HUES64 (cell line): ENCODE measurements at regions not wholly inside any gene's neighbourhood (a gene's known extent, or its start where the extent isn't known, plus 50 kb on each side); places are given as distances from the start of the nearest gene placed in this dataset.

Experiments
- H3K27ac ChIP-seq: 2 replicates; pipeline ENCODE4 v1.7.0; 2013; ENCODE audit warnings: low read depth, low read length, inconsistent platforms
- H3K27me3 ChIP-seq: 2 replicates; pipeline ENCODE4 v1.6.1; 2013; ENCODE audit warnings: mild to moderate bottlenecking, low read length; ENCODE audit not compliant: insufficient read depth
- H3K36me3 ChIP-seq: 2 replicates; pipeline ENCODE4 v1.6.1; 2013; ENCODE audit warnings: mild to moderate bottlenecking, low read length; ENCODE audit not compliant: insufficient read depth
- H3K4me1 ChIP-seq: 2 replicates; pipeline ENCODE4 v1.6.1; 2013; ENCODE audit warnings: mild to moderate bottlenecking, low read length, moderate library complexity; ENCODE audit not compliant: insufficient read depth
- H3K4me3 ChIP-seq: 2 replicates; pipeline ENCODE4 v1.5.1; 2013; ENCODE audit warnings: mild to moderate bottlenecking, low read length, moderate library complexity
- H3K9ac ChIP-seq: 2 replicates; pipeline ENCODE4 v1.6.1; 2013; ENCODE audit warnings: mild to moderate bottlenecking, low read depth, low read length
- H3K9me3 ChIP-seq: 2 replicates; pipeline ENCODE4 v1.6.1; 2013; ENCODE audit warnings: low read depth, low read length; ENCODE audit not compliant: insufficient read depth
- WGBS: fragments of 150-250, 120-280 bp; methylation state at CpG from one replicate; pipeline ENCODE4 v1.1.7; 2013; ENCODE audit warnings: missing lambda C conversion rate; 5-methylcytosine and 5-hydroxymethylcytosine counted together

DNA sequence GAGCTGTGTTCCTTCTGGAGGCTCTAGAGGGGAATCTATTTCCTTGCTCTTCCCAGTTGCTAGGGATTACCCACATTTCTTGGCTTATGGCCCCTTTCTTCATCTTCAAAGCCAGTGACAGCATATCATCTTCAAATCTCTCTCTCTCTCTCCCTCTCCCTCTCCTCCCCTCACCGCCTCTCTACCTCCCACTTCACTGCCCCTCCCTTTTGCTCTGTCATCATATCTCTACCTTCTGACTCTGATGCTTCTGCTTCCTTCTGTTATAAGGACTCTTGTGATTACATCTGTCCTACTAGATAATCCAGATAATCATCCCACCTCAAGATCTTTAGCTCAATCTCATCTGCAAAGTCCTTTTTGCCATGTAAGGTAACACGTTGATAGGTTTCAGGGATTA, 93.1 kb upstream of the TEX13D start:
- Histone ChIP-seq H3K27me3 (peaks cover 4% of the 10 kb centered on the region), H3K9me3 (no peaks in the 10 kb centered on the region), H3K27ac (no peak overlapping the region), H3K4me3 (no peak overlapping the region), H3K9ac (no peak overlapping the region), H3K4me1 (no peaks in the 10 kb centered on the region), H3K36me3 (no peaks in the 10 kb centered on the region)
- 76% methylated on average over 1 of the region's 2 CpGs for WGBS

DNA sequence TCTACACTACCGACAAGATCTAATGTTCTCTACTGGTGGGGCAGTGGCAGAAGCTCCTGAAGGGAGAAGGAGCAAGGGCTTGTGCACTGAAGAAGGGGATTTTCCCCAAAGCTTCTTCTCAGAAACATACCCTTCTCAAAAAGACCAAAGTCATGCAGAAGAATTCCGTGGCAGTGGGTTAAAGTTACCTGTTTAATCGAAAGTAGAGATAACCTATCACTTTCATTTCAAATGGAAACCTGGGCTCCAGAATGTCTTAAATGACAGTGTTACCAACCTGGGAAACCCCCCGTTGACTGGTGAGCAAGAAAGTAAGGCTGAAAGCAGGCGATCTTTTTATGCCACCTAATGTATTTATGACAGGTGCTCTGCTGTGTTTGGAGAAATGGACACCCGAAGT, 92.5 kb upstream of the TEX13D start:
- Histone ChIP-seq H3K9ac (no peak overlapping the region), H3K27ac (no peak overlapping the region), H3K4me1 (no peaks in the 10 kb centered on the region), H3K27me3 (peaks cover 3% of the 10 kb centered on the region; the same call in 1 of the 2 replicates), H3K4me3 (no peak overlapping the region), H3K9me3 (no peaks in the 10 kb centered on the region), H3K36me3 (no peaks in the 10 kb centered on the region)
- WGBS: 85% methylated on average over 3 of the region's 6 CpGs

DNA sequence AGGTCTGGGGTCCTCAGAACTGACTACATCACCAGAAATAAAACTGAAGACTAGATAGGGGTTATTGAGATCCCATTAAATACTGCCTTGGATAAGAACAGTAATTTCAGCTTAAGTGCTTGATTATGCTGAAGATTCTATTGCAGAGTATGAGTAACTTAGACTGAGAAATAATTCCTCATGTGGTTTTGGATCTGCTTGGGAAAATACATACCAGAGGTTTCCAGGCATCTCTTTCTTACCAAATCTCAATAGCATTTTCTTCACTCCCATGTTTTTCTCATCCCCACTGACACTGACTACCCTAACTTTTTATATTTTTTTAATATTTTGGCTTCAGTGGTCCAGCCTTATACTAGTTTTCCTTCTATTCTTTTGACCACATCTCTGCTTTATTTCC, 92.0 kb upstream of the TEX13D start:
- Histone ChIP-seq H3K27me3 (peaks cover 3% of the 10 kb centered on the region; the same call in 1 of the 2 replicates), H3K27ac (no peak overlapping the region)

DNA sequence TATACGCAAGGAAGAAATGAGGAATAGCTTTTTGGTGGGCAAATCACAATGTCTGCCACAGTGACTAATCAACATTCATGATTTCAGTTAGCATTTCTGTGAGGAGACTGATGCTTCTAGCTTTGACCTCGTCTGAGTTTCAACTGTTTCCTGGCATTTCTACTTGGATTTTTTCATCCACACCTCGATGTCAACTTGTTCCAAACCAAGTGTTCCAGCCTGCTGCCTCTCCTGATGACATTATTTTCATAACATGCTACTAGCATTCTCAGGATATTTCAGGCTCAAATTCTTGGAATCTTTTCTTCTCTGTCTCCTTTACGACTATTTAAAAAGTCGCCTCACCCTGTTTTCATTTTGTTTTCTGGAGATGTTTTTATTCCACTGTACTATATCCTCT, 90.3 kb upstream of the TEX13D start:
- Histone ChIP-seq H3K4me1 (no peaks in the 10 kb centered on the region), H3K27me3 (peaks cover 3% of the 10 kb centered on the region; the same call in 1 of the 2 replicates), H3K27ac (no peak overlapping the region), H3K4me3 (no peak overlapping the region), H3K36me3 (no peaks in the 10 kb centered on the region), H3K9me3 (no peaks in the 10 kb centered on the region), H3K9ac (no peak overlapping the region)
- 95% methylated on average over 4 of the region's 5 CpGs for WGBS

More for the DNA sequence above, 92.0 kb upstream of the TEX13D start:
- Histone ChIP-seq H3K4me3 (no peak overlapping the region), H3K36me3 (no peaks in the 10 kb centered on the region), H3K9ac (no peak overlapping the region), H3K4me1 (no peaks in the 10 kb centered on the region), H3K9me3 (no peaks in the 10 kb centered on the region)

- no peak overlapping the region for H3K9ac ChIP-seq
- no peaks in the 10 kb centered on the region for H3K4me1 ChIP-seq
- H3K9me3 ChIP-seq: no peaks in the 10 kb centered on the region
- H3K27me3 ChIP-seq: no peaks in the 10 kb centered on the region
- H3K4me3 ChIP-seq: no peak overlapping the region
- no peak overlapping the region for H3K27ac ChIP-seq
- no peaks in the 10 kb centered on the region for H3K36me3 ChIP-seq
- WGBS: 100% methylated on average over 1 of the region's 1 CpG
Observed at GRCh38 chrX:124249345-124249744, 83.1 kb upstream of the TEX13D start.

DNA sequence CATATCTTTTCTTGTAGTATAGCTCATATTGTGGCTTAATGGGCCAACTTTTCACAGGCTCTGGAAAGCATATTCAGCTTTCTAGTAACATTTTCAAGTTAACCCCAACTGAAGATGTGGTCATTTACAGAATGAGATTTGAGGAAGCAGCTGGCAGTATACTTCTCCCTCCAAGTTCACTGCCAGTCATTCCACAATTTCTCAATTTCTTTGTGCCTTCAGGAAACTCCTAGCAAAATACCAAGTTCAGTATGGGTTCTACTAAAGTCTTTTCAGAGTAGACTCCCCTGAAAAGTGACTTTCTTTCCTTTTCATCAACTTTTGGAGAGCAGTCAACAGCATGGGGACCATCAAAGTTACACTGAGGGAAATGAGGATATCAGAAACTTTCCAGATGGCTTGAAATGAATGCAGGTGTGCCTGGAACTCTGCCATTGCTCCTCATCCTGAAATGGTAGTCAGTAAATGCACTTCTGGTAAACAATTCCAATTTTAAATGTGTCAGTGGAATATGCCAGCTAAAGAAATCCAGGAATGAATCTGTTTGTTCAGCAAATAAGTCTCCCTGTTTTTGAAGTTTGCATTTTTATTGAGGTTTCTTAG, 81.5 kb upstream of the TEX13D start:
- no peaks in the 10 kb centered on the region for H3K4me1 ChIP-seq
- H3K9me3 ChIP-seq: no peaks in the 10 kb centered on the region
- no peak overlapping the region for H3K4me3 ChIP-seq
- no peak overlapping the region for H3K27ac ChIP-seq
- H3K36me3 ChIP-seq: no peaks in the 10 kb centered on the region
- H3K9ac ChIP-seq: no peak overlapping the region
- no peaks in the 10 kb centered on the region for H3K27me3 ChIP-seq

DNA sequence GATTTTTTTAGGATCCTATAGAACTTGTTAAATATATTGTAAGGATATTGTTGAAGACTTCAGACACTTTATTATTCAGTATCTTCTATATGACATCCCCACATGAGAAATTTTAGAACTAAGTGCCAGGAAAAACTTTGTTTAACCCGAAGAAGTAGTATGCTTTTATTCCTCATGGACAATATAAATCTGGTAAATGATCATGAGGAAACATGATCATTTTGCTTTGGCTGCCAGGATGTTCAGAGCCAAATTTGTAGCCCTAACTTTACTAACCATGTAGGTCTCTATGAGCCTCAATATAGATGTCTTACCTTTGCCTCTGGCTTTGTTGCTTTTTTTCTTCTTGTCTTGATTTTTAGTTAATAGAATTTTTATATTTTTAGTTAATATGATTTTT, 77.8 kb upstream of the TEX13D start:
- no peak overlapping the region for H3K4me3 ChIP-seq
- H3K9ac ChIP-seq: no peak overlapping the region

GRCh38 chrX:124256216-124256615, 76.2 kb upstream of the TEX13D start:
- H3K36me3 ChIP-seq: no peaks in the 10 kb centered on the region
- 95% methylated on average over 2 of the region's 2 CpGs for WGBS

More for the DNA sequence above, 77.8 kb upstream of the TEX13D start:
- H3K36me3 ChIP-seq: no peaks in the 10 kb centered on the region
- no peaks in the 10 kb centered on the region for H3K27me3 ChIP-seq
- no peaks in the 10 kb centered on the region for H3K4me1 ChIP-seq
- H3K27ac ChIP-seq: no peak overlapping the region
- no peaks in the 10 kb centered on the region for H3K9me3 ChIP-seq
- 80% methylated on average over 1 of the region's 1 CpG for WGBS

GRCh38 chrX:124256629-124257380, 75.7 kb upstream of the TEX13D start:
- no peaks in the 10 kb centered on the region for H3K27me3 ChIP-seq
- WGBS: 92% methylated on average over 3 of the region's 3 CpGs
- no peak overlapping the region for H3K27ac ChIP-seq
- H3K4me3 ChIP-seq: no peak overlapping the region
- no peaks in the 10 kb centered on the region for H3K4me1 ChIP-seq
- H3K36me3 ChIP-seq: no peaks in the 10 kb centered on the region
- no peak overlapping the region for H3K9ac ChIP-seq
- H3K9me3 ChIP-seq: no peaks in the 10 kb centered on the region

More at GRCh38 chrX:124256216-124256615, 76.2 kb upstream of the TEX13D start:
- H3K27me3 ChIP-seq: no peaks in the 10 kb centered on the region
- no peak overlapping the region for H3K27ac ChIP-seq
- H3K9me3 ChIP-seq: no peaks in the 10 kb centered on the region
- H3K4me3 ChIP-seq: no peak overlapping the region
- no peak overlapping the region for H3K9ac ChIP-seq
- H3K4me1 ChIP-seq: no peaks in the 10 kb centered on the region

- no peaks in the 10 kb centered on the region for H3K4me1 ChIP-seq
- no peaks in the 10 kb centered on the region for H3K27me3 ChIP-seq
- no peaks in the 10 kb centered on the region for H3K9me3 ChIP-seq
- WGBS: 94% methylated on average over 5 of the region's 5 CpGs
- H3K27ac ChIP-seq: no peak overlapping the region
- H3K36me3 ChIP-seq: no peaks in the 10 kb centered on the region
- no peak overlapping the region for H3K4me3 ChIP-seq
- H3K9ac ChIP-seq: no peak overlapping the region
Observed at GRCh38 chrX:124257924-124258702, 74.3 kb upstream of the TEX13D start.

GRCh38 chrX:124260845-124261244, 71.6 kb upstream of the TEX13D start:
- Histone ChIP-seq H3K27me3 (no peaks in the 10 kb centered on the region), H3K9ac (no peak overlapping the region), H3K27ac (no peak overlapping the region), H3K9me3 (no peaks in the 10 kb centered on the region), H3K4me1 (no peaks in the 10 kb centered on the region), H3K4me3 (no peak overlapping the region), H3K36me3 (no peaks in the 10 kb centered on the region)
- 93% methylated on average over 2 of the region's 2 CpGs for WGBS
